ENCODE measurements at regions not wholly inside any gene's neighbourhood (a gene's known extent, or its start where the extent isn't known, plus 50 kb on each side); places are given as distances from the start of the nearest gene placed in this dataset.

DNA sequence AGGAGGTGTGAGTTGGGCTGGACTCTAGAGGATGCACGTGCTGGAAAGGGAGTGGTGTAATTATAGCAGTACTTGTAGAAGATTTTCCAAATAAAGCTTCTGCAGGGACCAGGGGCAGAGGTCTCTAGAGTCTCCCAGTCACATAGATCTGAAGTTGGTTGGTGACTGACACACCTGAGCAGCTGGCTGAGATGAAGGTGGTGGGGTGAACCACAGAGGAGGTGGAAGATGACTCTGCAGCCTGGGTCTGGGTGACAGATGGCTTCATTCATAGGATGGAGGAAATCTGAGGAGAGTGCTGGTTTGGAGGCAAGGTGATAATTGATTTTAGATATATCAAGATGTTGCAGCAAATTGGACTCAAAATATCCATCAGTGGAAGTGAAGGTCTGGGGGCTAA lies 178.9 kb upstream of the IVNS1ABP start:
- TF ChIP-seq POLR2AphosphoS5 (IDR thresholded peaks at IDR 0.05; ENCODE audit: borderline replicate concordance, low read depth, low read length) (no peak), FOXP2 (optimal IDR thresholded peaks at IDR 0.05; ENCODE audit: control extremely low read depth, extremely low read length, insufficient read depth) (no peak)
- Histone ChIP-seq H3K27ac (no peak overlapping the region), H3K9ac (ENCODE audit: insufficient read length) (no peak overlapping the region), H3K9me3 (ENCODE audit: low read depth, low read length) (no peaks in the 10 kb centered on the region), H3K4me3 (no peak overlapping the region), H3K36me3 (ENCODE audit: insufficient read depth, low read length) (no peaks in the 10 kb centered on the region)
- DNase-seq (ENCODE audit: low read depth, low spot score) = no peak

GRCh38 chr1:185495007-185495406 lies 178.0 kb upstream of the IVNS1ABP start:
- Histone ChIP-seq H3K9ac (ENCODE audit: insufficient read length) (no peak overlapping the region), H3K4me3 (no peak overlapping the region), H3K36me3 (ENCODE audit: insufficient read depth, low read length) (no peaks in the 10 kb centered on the region), H3K9me3 (ENCODE audit: low read depth, low read length) (no peaks in the 10 kb centered on the region), H3K27ac (no peak overlapping the region; the same call in 1 of the 2 replicates)
- TF ChIP-seq FOXP2 (optimal IDR thresholded peaks at IDR 0.05; ENCODE audit: control extremely low read depth, extremely low read length, insufficient read depth) (no peak), EZH2 (IDR thresholded peaks at IDR 0.05) (no peak), POLR2AphosphoS5 (IDR thresholded peaks at IDR 0.05; ENCODE audit: borderline replicate concordance, low read depth, low read length) (no peak)
- no peak for DNase-seq (ENCODE audit: low read depth, low spot score)

GRCh38 chr1:185492089-185492825 lies 175.2 kb upstream of the IVNS1ABP start:
- no peak for DNase-seq (ENCODE audit: low read depth, low spot score)
- Histone ChIP-seq H3K36me3 (ENCODE audit: insufficient read depth, low read length) (no peaks in the 10 kb centered on the region), H3K9me3 (ENCODE audit: low read depth, low read length) (no peaks in the 10 kb centered on the region), H3K4me3 (no peak overlapping the region), H3K27ac (no peak overlapping the region), H3K9ac (ENCODE audit: insufficient read length) (no peak overlapping the region)
- TF ChIP-seq POLR2AphosphoS5 (IDR thresholded peaks at IDR 0.05; ENCODE audit: borderline replicate concordance, low read depth, low read length) (no peak), FOXP2 (optimal IDR thresholded peaks at IDR 0.05; ENCODE audit: control extremely low read depth, extremely low read length, insufficient read depth) (no peak), EZH2 (IDR thresholded peaks at IDR 0.05) (no peak)

- no peak for DNase-seq (ENCODE audit: low read depth, low spot score)
- TF ChIP-seq EZH2 (IDR thresholded peaks at IDR 0.05) = no peak
- Histone ChIP-seq H3K4me3 (no peak overlapping the region), H3K27ac (no peak overlapping the region), H3K9ac (ENCODE audit: insufficient read length) (no peak overlapping the region), H3K9me3 (ENCODE audit: low read depth, low read length) (no peaks in the 10 kb centered on the region), H3K36me3 (ENCODE audit: insufficient read depth, low read length) (no peaks in the 10 kb centered on the region)
Measured at GRCh38 chr1:185491604-185492003, 174.6 kb upstream of the IVNS1ABP start.

DNA sequence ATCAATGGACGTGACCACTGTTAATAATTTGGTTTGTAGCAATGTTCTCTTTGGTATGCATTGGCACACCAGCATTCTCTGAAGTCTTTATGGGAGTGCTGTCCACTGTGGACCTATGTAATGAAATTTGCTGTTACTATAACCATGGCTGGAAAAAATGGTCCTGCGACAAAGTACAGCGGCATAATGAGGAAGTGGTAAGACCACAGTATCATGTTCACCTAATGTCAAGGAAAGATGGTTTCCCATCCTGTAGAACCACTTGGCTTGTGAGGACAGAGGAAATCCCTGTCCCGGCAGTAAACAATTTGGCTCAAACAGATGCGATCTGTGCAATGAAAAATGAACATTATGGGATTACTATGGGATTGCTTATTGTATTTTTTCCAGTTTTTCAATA lies 173.9 kb upstream of the IVNS1ABP start:
- no peak for DNase-seq (ENCODE audit: low read depth, low spot score)
- Histone ChIP-seq H3K36me3 (ENCODE audit: insufficient read depth, low read length) (no peaks in the 10 kb centered on the region), H3K4me3 (no peak overlapping the region), H3K9ac (ENCODE audit: insufficient read length) (no peak overlapping the region), H3K9me3 (ENCODE audit: low read depth, low read length) (no peaks in the 10 kb centered on the region), H3K27ac (no peak overlapping the region)
- no peak for TF ChIP-seq POLR2AphosphoS5 (IDR thresholded peaks at IDR 0.05; ENCODE audit: borderline replicate concordance, low read depth, low read length)
- TF ChIP-seq EZH2 (IDR thresholded peaks at IDR 0.05) = no peak
- no peak for TF ChIP-seq FOXP2 (optimal IDR thresholded peaks at IDR 0.05; ENCODE audit: control extremely low read depth, extremely low read length, insufficient read depth)

- DNase-seq (ENCODE audit: low read depth, low spot score) = no peak
- no peak overlapping the region for H3K9ac ChIP-seq (ENCODE audit: insufficient read length)
- no peak overlapping the region for H3K4me3 ChIP-seq
- H3K36me3 ChIP-seq (ENCODE audit: insufficient read depth, low read length) = no peaks in the 10 kb centered on the region
- no peak overlapping the region for H3K27ac ChIP-seq
- no peaks in the 10 kb centered on the region for H3K9me3 ChIP-seq (ENCODE audit: low read depth, low read length)
- TF ChIP-seq POLR2AphosphoS5 (IDR thresholded peaks at IDR 0.05; ENCODE audit: borderline replicate concordance, low read depth, low read length) (no peak), EZH2 (IDR thresholded peaks at IDR 0.05) (no peak), FOXP2 (optimal IDR thresholded peaks at IDR 0.05; ENCODE audit: control extremely low read depth, extremely low read length, insufficient read depth) (no peak)
Measured at GRCh38 chr1:185489406-185489805, 172.4 kb upstream of the IVNS1ABP start.

DNA sequence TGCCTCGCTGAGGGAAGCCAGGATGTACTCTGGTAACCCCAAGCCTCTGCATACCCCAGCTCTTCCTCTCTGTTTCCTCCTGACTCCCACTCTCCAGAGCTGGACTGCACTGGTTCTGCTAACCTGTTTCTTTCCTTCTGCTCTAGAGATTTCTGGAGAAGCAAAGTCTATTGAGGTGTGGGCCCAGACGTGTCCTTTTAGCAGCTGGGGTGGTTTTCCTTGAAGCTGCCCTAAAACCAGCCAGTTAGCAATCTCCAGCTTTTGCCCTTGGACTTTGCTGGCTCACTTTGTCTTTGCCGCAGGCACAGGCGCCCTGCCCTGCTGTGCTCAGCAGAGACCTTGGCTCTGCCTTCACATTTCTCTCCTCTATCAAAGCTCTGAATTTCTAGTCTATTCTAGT lies 171.8 kb upstream of the IVNS1ABP start:
- H3K9ac ChIP-seq (ENCODE audit: insufficient read length) = no peak overlapping the region
- TF ChIP-seq EZH2 (IDR thresholded peaks at IDR 0.05) (no peak), POLR2AphosphoS5 (IDR thresholded peaks at IDR 0.05; ENCODE audit: borderline replicate concordance, low read depth, low read length) (no peak), FOXP2 (optimal IDR thresholded peaks at IDR 0.05; ENCODE audit: control extremely low read depth, extremely low read length, insufficient read depth) (no peak)
- no peak overlapping the region for H3K27ac ChIP-seq
- no peaks in the 10 kb centered on the region for H3K36me3 ChIP-seq (ENCODE audit: insufficient read depth, low read length)
- no peak overlapping the region for H3K4me3 ChIP-seq
- DNase-seq (ENCODE audit: low read depth, low spot score) = no peak
- no peaks in the 10 kb centered on the region for H3K9me3 ChIP-seq (ENCODE audit: low read depth, low read length)

GRCh38 chr1:185487936-185488335 lies 170.9 kb upstream of the IVNS1ABP start:
- Histone ChIP-seq H3K36me3 (ENCODE audit: insufficient read depth, low read length) (no peaks in the 10 kb centered on the region), H3K9me3 (ENCODE audit: low read depth, low read length) (no peaks in the 10 kb centered on the region), H3K4me3 (no peak overlapping the region), H3K27ac (no peak overlapping the region), H3K9ac (ENCODE audit: insufficient read length) (no peak overlapping the region)
- no peak for TF ChIP-seq POLR2AphosphoS5 (IDR thresholded peaks at IDR 0.05; ENCODE audit: borderline replicate concordance, low read depth, low read length)
- no peak for TF ChIP-seq EZH2 (IDR thresholded peaks at IDR 0.05)
- TF ChIP-seq FOXP2 (optimal IDR thresholded peaks at IDR 0.05; ENCODE audit: control extremely low read depth, extremely low read length, insufficient read depth) = no peak
- no peak for DNase-seq (ENCODE audit: low read depth, low spot score)

DNA sequence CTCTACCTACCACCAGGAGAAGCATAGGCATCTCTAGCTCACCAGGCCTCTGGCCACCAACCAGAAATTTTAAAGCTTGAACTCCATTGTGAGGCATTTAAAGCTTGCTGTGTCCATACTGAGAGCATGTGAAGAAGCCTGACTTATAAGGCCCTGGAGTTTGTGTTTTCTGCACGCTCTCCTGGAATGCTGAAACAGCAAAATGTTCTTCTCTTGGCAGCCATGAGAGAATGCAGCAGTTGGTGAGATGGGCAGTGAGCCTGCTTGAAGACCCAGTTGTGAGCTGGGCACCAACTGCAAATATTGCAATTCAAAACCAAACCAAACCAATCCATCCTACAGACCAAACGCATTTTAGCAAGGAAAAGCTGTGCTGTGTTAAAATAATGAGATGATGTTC lies 170.0 kb upstream of the IVNS1ABP start:
- Histone ChIP-seq H3K4me3 (no peak overlapping the region), H3K9ac (ENCODE audit: insufficient read length) (no peak overlapping the region), H3K27ac (no peak overlapping the region), H3K36me3 (ENCODE audit: insufficient read depth, low read length) (no peaks in the 10 kb centered on the region), H3K9me3 (ENCODE audit: low read depth, low read length) (no peaks in the 10 kb centered on the region)
- no peak for TF ChIP-seq EZH2 (IDR thresholded peaks at IDR 0.05)
- no peak for TF ChIP-seq POLR2AphosphoS5 (IDR thresholded peaks at IDR 0.05; ENCODE audit: borderline replicate concordance, low read depth, low read length)
- no peak for TF ChIP-seq FOXP2 (optimal IDR thresholded peaks at IDR 0.05; ENCODE audit: control extremely low read depth, extremely low read length, insufficient read depth)
- DNase-seq (ENCODE audit: low read depth, low spot score) = no peak

All from SK-N-MC (cell line).